Urinary bladder (tissue), 3 donors: ENCODE measurements at regions not wholly inside any gene's neighbourhood (a gene's known extent, or its start where the extent isn't known, plus 50 kb on each side); places are given as distances from the start of the nearest gene placed in this dataset.

Experiments
- DNase-seq: peaks from one replicate; pipeline ENCODE4 v3.0.0-alpha.2; 2015; ENCODE audit errors: extremely low spot score
- H3K27ac ChIP-seq: one replicate; pipeline ENCODE4 v1.5.1; 2013; ENCODE audit warnings: low read depth, mild to moderate bottlenecking, moderate library complexity
- H3K36me3 ChIP-seq: one replicate; pipeline ENCODE4 v1.6.1; 2013; ENCODE audit warnings: mild to moderate bottlenecking, moderate library complexity; ENCODE audit not compliant: insufficient read depth
- H3K4me1 ChIP-seq: one replicate; pipeline ENCODE4 v1.6.1; 2013; ENCODE audit warnings: mild to moderate bottlenecking, moderate library complexity; ENCODE audit not compliant: insufficient read depth
- H3K4me3 ChIP-seq: one replicate; pipeline ENCODE4 v1.5.1; 2013; ENCODE audit warnings: low read depth, low read length
- WGBS: extraction: QIAGEN DNeasy Blood & Tissue Kit; methylation state at CpG from one replicate; pipeline ENCODE4 v1.1.7; 2013; 5-methylcytosine and 5-hydroxymethylcytosine counted together
- donor health status: healthy with polysubstance abuse.
- donor health status: healthy.

DNA sequence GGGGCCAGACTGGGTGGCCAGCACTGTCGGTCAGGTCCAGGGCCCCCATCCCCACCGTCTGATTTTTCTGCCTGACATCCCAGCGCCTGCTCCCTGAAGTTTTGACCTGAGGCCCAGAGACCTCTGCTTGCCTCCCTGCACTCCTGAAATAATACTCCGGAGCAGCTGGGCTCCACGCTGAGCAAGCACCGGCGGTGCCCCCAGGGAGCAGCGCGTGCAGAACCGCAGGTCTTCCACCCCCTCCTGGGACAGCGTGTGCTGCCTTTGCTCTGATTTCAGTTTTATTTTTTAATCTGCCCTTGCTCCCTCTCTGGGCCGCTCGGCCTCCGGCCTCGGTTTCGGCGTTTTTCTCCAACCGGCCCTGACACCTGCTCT lies 132.4 kb upstream of the GSE1 start:
- WGBS = 83% methylated on average over 18 of the region's 18 CpGs

DNA sequence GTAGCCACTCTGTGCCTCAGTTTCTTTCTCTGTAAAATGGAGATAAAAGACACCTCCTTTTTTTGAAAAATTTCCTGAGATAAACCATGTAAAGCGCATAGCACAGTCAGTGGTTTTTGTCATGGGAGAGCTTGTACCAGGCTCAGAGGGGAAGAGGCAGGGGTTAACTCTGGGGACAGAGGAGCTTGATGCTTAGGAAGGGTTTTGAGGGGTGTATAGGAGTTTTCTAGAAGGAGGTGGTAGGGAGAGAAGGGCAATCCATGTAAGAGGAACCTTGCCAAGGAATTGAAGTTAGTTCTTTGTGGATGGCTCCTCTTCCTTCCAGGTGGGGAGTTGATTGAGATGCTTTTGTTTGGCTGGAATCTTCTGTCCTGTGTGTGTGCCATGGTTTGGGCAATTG lies 131.9 kb upstream of the GSE1 start:
- 96% methylated on average over 1 of the region's 1 CpG for WGBS
- H3K27ac ChIP-seq = no peak overlapping the region
- H3K36me3 ChIP-seq = no peaks in the 10 kb centered on the region
- H3K4me1 ChIP-seq = no peaks in the 10 kb centered on the region
- no peak overlapping the region for H3K4me3 ChIP-seq
- no peak for DNase-seq

More for the DNA sequence above, 132.4 kb upstream of the GSE1 start:
- H3K36me3 ChIP-seq = no peaks in the 10 kb centered on the region
- no peak for DNase-seq
- H3K4me1 ChIP-seq = no peaks in the 10 kb centered on the region
- no peak overlapping the region for H3K27ac ChIP-seq
- no peak overlapping the region for H3K4me3 ChIP-seq

DNA sequence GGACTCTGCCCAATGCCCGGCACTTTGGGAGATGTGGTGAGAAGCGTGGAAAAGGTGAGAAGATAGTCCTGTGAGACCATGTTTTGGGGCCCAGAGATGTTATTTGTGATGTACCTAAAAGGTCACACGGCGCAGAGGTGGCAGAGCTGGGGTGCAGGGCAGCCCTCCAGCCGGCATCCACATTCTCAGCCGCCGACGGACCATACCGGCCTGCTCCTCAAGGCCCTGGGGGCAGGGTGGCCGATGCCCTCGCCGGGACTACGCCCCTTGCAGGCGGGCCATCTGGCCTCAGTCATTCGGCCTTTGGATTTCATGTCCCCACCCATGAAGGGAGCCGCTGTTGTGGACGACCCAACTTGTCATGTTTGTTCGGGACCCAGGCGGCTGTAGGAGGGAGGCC lies 131.4 kb upstream of the GSE1 start:
- H3K36me3 ChIP-seq = no peaks in the 10 kb centered on the region
- 92% methylated on average over 19 of the region's 19 CpGs for WGBS
- no peak for DNase-seq
- no peak overlapping the region for H3K4me3 ChIP-seq
- no peaks in the 10 kb centered on the region for H3K4me1 ChIP-seq
- no peak overlapping the region for H3K27ac ChIP-seq

DNA sequence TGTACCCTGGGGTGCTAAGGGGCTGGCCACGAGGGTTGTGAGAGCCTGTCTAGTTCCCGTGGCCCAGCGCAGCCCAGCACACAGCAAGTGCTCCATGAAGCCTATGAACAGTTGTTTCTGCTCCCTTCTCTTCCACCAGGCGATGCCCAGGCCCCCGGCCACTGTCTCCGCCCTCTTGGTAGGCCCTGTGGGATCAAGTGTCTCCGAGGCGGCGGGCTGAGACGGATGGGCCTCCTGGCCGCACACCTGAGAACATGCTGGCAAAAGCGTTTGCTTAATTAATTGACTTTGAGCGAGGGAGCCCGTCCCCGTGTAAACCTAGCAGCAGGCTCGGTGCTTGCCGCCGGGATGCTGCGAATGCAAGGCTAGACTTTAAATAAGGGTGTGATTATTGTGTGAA lies 129.7 kb upstream of the GSE1 start:
- H3K36me3 ChIP-seq = no peaks in the 10 kb centered on the region
- 92% methylated on average over 19 of the region's 19 CpGs for WGBS
- H3K4me3 ChIP-seq = no peak overlapping the region
- no peaks in the 10 kb centered on the region for H3K4me1 ChIP-seq
- H3K27ac ChIP-seq = no peak overlapping the region
- DNase-seq = no peak

DNA sequence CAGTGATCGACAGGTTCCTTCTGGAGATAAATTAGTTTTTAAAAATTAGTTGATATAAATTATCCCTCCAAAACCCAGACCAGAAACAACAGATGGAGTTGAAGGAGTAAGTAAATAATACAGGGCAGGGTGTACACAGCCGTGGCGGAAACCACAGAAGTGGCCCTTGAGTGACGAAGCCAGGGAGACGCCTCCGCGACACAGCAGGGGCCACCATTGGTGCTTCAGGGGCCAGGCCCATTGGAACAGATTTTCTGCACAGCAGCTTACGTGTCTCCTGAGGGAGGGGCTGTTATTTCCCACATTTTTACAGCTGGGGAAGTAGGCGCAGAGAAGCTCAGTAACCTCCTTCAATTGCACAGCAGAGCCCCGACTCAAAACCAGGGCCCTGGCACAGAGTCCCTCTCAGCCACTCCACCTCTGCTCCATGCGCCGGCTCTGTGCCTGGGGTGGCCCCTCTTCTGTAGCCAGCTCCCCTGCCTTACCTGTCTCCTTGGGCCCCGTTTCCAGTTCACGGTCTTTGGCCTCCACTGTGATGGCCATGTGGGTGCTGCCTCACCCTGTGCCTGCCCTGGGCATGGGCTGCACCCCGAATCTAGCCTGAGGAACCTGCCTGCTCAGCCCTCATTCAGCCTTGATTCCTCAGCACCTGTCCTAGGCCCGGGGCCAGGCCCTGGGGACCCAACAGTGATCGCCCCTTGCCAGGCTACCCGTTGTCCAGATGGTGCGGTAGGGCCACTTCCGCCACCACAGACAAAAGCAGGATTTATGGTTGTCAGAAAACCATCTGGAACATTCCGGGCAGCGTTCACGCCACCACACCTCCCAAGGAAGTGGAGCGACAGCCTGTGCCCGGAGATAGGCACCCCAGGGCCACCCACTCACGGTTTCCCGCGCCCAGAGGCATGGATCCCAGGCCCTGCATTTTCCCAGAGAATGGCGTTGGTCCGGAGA lies 128.5 kb upstream of the GSE1 start:
- no peak overlapping the region for H3K27ac ChIP-seq
- WGBS = 93% methylated on average over 30 of the region's 30 CpGs
- no peaks in the 10 kb centered on the region for H3K36me3 ChIP-seq
- DNase-seq = no peak
- H3K4me3 ChIP-seq = no peak overlapping the region
- no peaks in the 10 kb centered on the region for H3K4me1 ChIP-seq

DNA sequence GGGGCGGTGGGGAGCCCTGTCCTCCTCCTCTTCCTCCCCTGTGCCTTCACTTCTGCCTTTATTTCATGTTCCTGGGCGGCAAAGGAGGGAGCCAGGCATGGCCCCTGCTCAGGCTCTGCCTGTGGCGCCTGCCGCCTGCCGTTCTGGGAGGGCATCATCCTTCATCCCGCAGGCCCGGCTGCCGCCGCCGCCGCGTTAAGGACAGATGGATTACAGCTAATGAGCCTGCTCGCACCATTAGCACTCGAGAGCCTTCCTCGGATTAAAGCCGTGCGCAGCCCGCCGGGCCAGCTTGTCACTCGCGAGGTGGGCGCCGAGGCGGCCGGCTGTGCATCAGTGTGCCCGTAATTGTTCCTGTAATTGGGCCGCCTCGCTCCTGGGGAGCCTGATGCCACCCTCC lies 127.7 kb upstream of the GSE1 start:
- Histone ChIP-seq H3K27ac (no peak overlapping the region), H3K36me3 (no peaks in the 10 kb centered on the region), H3K4me1 (no peaks in the 10 kb centered on the region), H3K4me3 (no peak overlapping the region)
- WGBS = 92% methylated on average over 28 of the region's 28 CpGs
- no peak for DNase-seq

DNA sequence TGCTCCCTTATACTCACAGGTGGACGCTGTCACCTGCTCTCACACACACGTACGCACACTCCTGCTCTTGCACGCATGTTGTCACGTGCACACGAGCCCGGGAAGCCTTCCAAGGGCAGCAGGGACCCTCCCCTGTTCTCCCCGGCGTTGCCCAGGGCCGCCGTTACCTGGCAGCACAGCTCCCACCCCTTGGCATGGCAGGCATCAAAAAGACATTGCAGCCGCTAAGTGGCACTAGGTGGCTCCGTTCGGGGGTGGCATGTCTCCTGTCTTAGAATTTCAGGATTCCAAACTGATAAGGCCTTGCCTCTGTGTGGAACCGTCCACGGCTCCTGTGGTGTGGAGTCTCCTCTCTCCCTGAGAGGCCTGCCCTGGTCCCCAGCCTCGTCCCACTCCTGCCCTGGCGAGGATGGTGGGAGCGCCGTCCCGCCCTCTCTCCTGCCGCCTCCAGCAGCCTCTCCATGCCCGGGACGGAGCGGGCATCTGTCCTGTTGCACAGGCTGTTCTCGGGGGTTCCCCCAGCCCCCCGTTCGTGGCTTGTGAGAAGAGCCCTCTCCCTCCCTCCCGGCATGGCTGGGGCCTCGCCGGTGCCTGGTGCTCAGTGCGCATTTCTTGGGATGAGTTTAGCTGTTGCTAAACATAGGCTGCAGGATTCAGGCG lies 126.7 kb upstream of the GSE1 start:
- no peaks in the 10 kb centered on the region for H3K36me3 ChIP-seq
- 94% methylated on average over 33 of the region's 33 CpGs for WGBS
- no peak overlapping the region for H3K27ac ChIP-seq
- H3K4me3 ChIP-seq = no peak overlapping the region
- H3K4me1 ChIP-seq = no peaks in the 10 kb centered on the region
- DNase-seq = no peak

DNA sequence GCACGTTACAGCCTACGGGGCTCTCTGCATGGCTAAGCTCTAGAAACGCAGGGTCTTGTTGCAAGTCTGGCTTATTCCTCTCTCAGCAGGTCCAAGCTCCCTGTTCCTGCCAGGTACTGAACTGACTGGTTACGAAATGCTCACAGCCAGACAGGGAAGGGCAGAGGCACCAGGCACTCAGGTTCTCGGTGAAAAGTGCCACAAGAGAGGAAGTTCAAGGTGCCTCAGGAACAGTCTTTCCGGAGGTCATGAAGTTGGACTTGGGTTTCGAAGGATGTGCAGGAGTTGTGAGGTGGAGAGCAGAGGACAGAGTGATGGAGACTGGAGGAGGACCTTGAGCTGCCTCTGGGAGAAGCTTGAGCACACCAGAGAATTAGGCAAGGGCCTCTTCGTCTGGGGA lies 124.7 kb upstream of the GSE1 start:
- Histone ChIP-seq H3K27ac (no peak overlapping the region), H3K36me3 (no peaks in the 10 kb centered on the region), H3K4me1 (no peaks in the 10 kb centered on the region), H3K4me3 (no peak overlapping the region)
- 93% methylated on average over 8 of the region's 8 CpGs for WGBS
- DNase-seq = no peak

DNA sequence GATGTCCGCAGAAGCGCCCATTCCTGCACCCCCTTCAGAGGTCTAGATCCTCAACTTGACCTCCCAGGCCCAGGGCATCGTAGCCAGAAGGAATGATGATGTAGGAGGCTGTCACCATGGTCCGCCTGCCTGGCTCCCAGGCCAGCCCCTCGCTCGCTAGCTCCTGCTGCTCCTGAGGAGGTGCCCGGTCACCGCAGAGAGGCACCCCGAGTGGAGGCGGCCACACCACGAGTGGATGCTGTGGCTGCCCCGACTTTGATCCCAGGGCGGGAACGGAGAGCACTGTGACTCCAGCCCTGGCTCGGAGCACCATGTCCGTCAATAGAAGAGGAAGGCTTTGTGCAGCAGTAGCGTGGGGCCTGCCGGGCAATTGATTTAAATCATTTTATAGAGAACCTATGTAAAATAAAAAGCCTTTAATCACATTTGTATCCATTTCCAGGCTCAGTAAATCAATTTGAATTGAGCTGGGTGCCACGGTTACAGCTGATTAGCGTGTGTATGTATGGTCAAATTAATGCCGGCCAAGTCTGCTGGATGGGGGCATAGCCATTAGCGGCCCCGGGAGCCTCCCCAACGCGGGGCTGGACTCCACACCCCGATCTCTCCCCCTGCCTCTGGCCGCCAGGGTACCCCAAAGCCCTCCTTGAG lies 122.6 kb upstream of the GSE1 start:
- WGBS = 93% methylated on average over 27 of the region's 27 CpGs
- Histone ChIP-seq H3K4me3 (no peak overlapping the region), H3K4me1 (no peaks in the 10 kb centered on the region), H3K27ac (no peak overlapping the region), H3K36me3 (no peaks in the 10 kb centered on the region)
- DNase-seq = no peak

DNA sequence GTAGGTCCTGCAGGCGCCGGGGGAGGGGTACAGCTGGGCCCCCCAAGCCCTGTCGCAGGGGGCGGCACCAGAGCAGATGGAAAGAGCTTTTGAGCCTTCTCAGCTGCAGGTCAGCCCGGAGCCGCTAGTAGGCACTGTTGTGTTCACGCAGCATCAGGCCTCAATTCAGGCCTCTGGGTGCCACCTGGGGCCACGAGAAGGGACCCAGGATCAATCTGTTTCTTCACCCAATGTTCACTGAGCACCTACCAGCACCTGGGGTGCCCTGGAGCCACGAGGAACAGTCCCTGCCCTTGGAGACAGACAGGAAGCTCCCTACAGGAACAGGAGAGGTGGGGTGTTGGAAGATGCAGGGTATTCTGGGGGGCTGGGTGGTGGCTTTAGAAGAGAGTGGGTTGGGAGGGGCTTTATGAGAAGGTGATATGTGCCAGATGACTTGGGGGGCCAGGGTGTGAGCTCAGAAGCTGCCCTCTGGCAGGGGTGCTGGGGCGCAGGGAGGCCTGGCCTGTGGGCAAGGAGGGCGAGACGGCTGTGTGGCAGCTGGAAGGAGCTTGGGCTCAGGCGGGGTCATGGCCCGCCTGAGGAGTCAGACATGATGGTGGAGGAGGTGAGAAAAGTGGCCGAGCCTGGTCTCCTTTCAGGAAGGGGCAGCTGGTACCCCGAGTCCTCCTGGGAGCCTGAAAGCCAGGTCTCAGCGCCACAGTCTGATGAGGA lies 121.9 kb upstream of the GSE1 start:
- no peaks in the 10 kb centered on the region for H3K4me1 ChIP-seq
- 90% methylated on average over 17 of the region's 17 CpGs for whole genome bisulfite sequencing
- no peak overlapping the region for H3K27ac ChIP-seq
- H3K4me3 ChIP-seq = no peak overlapping the region
- no peaks in the 10 kb centered on the region for H3K36me3 ChIP-seq
- DNase-seq = no peak

DNA sequence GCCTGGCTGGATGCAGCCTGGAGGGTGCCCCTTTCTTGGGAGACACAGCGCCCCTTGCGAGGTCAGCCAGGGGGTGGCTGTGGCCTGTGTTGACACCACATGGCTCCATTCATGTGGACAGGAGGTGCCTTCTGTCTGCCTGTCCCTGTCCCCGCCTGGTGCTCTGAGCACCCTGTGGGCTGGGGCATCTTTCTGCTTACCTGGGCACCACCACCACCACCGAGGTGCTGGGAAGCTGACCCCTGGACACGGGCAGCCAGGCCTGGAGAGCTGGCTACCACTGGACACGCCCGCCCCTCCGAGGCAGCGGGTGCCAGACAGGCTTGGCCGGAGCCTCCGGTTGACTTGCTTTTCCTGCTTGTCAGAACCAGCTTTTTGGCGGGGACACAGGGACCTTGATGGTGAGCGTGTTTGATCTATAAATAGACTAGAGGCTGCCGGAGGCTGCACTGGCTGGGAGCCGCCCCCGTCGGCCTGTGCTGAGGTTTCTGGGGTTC lies 121.3 kb upstream of the GSE1 start:
- no peak for DNase-seq
- WGBS = 29% methylated on average over 17 of the region's 17 CpGs

DNA sequence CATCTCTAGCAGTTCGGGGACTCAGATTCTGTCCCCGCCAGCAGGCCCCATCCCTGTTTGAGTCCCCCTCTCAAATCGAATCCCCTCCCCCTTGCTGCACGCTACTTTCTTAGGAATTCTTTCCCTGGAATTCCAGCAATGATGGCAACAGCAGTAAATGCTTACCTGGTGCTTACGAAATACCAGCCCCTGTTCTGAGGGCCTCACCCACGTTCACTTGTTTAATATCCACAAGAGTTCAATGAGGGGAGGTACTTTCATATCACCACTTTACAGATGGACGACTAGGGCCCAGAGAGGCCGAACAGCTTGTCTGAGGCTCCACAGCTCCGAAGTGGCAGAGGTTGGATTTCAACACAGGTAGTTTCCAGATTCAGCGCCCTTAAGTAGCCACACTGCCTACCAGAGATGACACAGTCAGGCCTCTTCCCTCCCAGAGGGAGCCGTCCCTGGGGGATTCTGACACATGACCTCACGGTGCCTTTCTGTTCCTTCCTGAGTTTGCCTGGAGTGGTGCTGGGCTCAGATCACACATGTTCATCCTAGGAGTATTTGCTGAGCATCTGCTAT lies 120.7 kb upstream of the GSE1 start:
- Histone ChIP-seq H3K27ac (no peak overlapping the region), H3K36me3 (no peaks in the 10 kb centered on the region), H3K4me1 (no peaks in the 10 kb centered on the region), H3K4me3 (no peak overlapping the region)
- no peak for DNase-seq
- 65% methylated on average over 12 of the region's 12 CpGs for WGBS

More for the DNA sequence above, 121.3 kb upstream of the GSE1 start:
- Histone ChIP-seq H3K4me1 (no peaks in the 10 kb centered on the region), H3K36me3 (no peaks in the 10 kb centered on the region), H3K27ac (no peak overlapping the region), H3K4me3 (no peak overlapping the region)

DNA sequence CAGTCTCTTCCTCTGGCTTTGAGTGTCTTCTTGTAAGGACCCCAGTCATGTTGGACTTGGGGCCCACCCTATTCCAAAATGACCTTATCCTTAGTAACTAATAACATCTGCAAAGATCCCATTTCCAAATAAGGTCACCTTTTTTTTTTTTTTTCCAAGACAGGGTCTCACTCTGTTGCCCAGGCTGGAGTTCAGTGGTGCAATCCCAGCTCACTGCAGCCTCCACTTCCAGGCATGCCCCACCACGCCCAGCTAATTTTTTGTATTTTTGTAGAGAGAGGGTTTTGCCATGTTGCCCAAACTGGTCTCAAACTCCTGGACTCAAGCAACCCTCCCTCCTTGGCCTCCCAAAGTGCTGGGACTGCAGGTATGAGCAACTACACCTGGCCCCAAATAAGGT lies 118.8 kb upstream of the GSE1 start:
- Histone ChIP-seq H3K4me1 (no peaks in the 10 kb centered on the region), H3K4me3 (no peak overlapping the region), H3K27ac (no peak overlapping the region), H3K36me3 (no peaks in the 10 kb centered on the region)
- DNase-seq = no peak
- 95% methylated on average over 1 of the region's 1 CpG for WGBS
